Naive thymus-derived CD4-positive, alpha-beta T cell (primary cell): ENCODE measurements at regions not wholly inside any gene's neighbourhood (a gene's known extent, or its start where the extent isn't known, plus 50 kb on each side); places are given as distances from the start of the nearest gene placed in this dataset.

Experiments used
- ATAC-seq: fragments of 150-1000 bp; cut with Tn5 transposase; 2 replicates; pipeline ENCODE4 v1.10.0; 2021; ENCODE audit warnings: mild to moderate bottlenecking, moderate library complexity
- CTCF ChIA-PET: fragments of 350-600 bp; sonication (Branson Sonifier 250); formaldehyde crosslinking; loops from one replicate; lab custom pipeline; 2021; ENCODE audit warnings: antibody characterized with exemption; lab: Charles Lee
- POLR2A ChIA-PET: fragments of 350-600 bp; sonication (Branson Sonifier 250); formaldehyde crosslinking; loops from one replicate; lab custom pipeline; 2021; ENCODE audit warnings: antibody characterized with exemption, inconsistent platforms; lab: Charles Lee
- DNase-seq, 9 donors: peaks; one replicate each; pipeline versions ENCODE4 v3.0.0 to v3.0.0-alpha.2; 2020 to 2022; ENCODE audit warnings: mixed read lengths in 1 of 9
- H3K27ac ChIP-seq: one replicate; pipeline ENCODE4 v1.7.0; 2013; ENCODE audit warnings: mild to moderate bottlenecking, low read depth, low read length, moderate library complexity
- H3K27me3 ChIP-seq, 2 donors: one replicate each; pipeline ENCODE4 v1.7.0; 2013; ENCODE audit warnings: low read length in 2 of 2, mild to moderate bottlenecking in 2 of 2, moderate library complexity in 2 of 2; ENCODE audit not compliant: control insufficient read depth in 2 of 2, insufficient read depth in 2 of 2
- H3K36me3 ChIP-seq, 3 experiments: 1 replicate in 2 of 3; 2 replicates in 1 of 3; pipeline ENCODE4 v1.7.0; 2013; ENCODE audit warnings: low read length in 3 of 3, mild to moderate bottlenecking in 3 of 3, moderate library complexity in 1 of 3; ENCODE audit not compliant: insufficient read depth in 3 of 3, control insufficient read depth in 2 of 3
- H3K4me1 ChIP-seq, 2 donors: one replicate each; pipeline ENCODE4 v1.7.0; 2013; ENCODE audit warnings: low read length in 2 of 2, mild to moderate bottlenecking in 2 of 2, moderate library complexity in 1 of 2; ENCODE audit not compliant: control insufficient read depth in 2 of 2, insufficient read depth in 2 of 2
- H3K4me3 ChIP-seq: 2 replicates; pipeline ENCODE4 v1.7.0; 2013; ENCODE audit warnings: mild to moderate bottlenecking, low read length
- H3K9me3 ChIP-seq, 3 experiments: 1 replicate in 2 of 3; 2 replicates in 1 of 3; pipeline ENCODE4 v1.7.0; 2013; ENCODE audit warnings: low read length in 3 of 3; ENCODE audit not compliant: control insufficient read depth in 2 of 3
- H3K27ac Mint-ChIP-seq, 9 donors: one replicate each; pipeline ENCODE4 v1.8.0; 2020 to 2022; ENCODE audit warnings: mixed read lengths in 9 of 9, mild to moderate bottlenecking in 8 of 9, moderate library complexity in 5 of 9, inconsistent platforms in 2 of 9
- H3K27me3 Mint-ChIP-seq, 5 donors: one replicate each; pipeline ENCODE4 v1.8.0; 2021 to 2022; ENCODE audit warnings: mixed read lengths in 5 of 5, mild to moderate bottlenecking in 1 of 5
- H3K36me3 Mint-ChIP-seq, 5 donors: one replicate each; pipeline ENCODE4 v1.8.0; 2020 to 2022; ENCODE audit warnings: mixed read lengths in 5 of 5, mild to moderate bottlenecking in 3 of 5, inconsistent platforms in 1 of 5
- H3K4me1 Mint-ChIP-seq, 7 donors: one replicate each; pipeline ENCODE4 v1.8.0; 2020 to 2022; ENCODE audit warnings: mixed read lengths in 7 of 7, mild to moderate bottlenecking in 3 of 7, inconsistent platforms in 1 of 7
- H3K4me3 Mint-ChIP-seq, 10 donors: one replicate each; pipeline ENCODE4 v1.8.0; 2020 to 2022; ENCODE audit warnings: mild to moderate bottlenecking in 10 of 10, mixed read lengths in 10 of 10, moderate library complexity in 6 of 10, inconsistent platforms in 2 of 10
- H3K9me3 Mint-ChIP-seq, 11 donors: one replicate each; pipeline ENCODE4 v1.8.0; 2020 to 2022; ENCODE audit warnings: mixed read lengths in 11 of 11, mild to moderate bottlenecking in 4 of 11, inconsistent platforms in 1 of 11, moderate library complexity in 1 of 11
- intact Hi-C, 2 donors: fragments of 100-400 bp; cut with micrococcal nuclease; formaldehyde crosslinking; loops; one replicate each; pipeline ENCODE4 v1.15.1; 2023

GRCh38 chr17:5902181-5903140, 167.7 kb upstream of the WSCD1 start:
- Mint-ChIP-seq H3K4me3 (no peak overlapping the region), H3K36me3 (no peaks in the 10 kb centered on the region), H3K27ac (no peak overlapping the region), H3K27me3 (peaks cover 0 to 17% (median 14%) of the 10 kb centered on the region in 5 donors), H3K4me1 (peaks cover 0 to 6% (median under 1%) of the 10 kb centered on the region in 7 donors), H3K9me3 (peaks cover 0 to 19% (median 5%) of the 10 kb centered on the region in 11 donors)
- H3K27me3 ChIP-seq, result no peaks in the 10 kb centered on the region
- DNase-seq (no peak), ATAC-seq (no peak)
- intact Hi-C loops, result no loop called here
- ChIA-PET CTCF (no interaction called here), POLR2A (no interaction called here)
- no peak overlapping the region for H3K27ac ChIP-seq
- no peaks in the 10 kb centered on the region for H3K9me3 ChIP-seq
- H3K36me3 ChIP-seq, result no peaks in the 10 kb centered on the region
- no peaks in the 10 kb centered on the region for H3K4me1 ChIP-seq
- no peak overlapping the region for H3K4me3 ChIP-seq

DNA sequence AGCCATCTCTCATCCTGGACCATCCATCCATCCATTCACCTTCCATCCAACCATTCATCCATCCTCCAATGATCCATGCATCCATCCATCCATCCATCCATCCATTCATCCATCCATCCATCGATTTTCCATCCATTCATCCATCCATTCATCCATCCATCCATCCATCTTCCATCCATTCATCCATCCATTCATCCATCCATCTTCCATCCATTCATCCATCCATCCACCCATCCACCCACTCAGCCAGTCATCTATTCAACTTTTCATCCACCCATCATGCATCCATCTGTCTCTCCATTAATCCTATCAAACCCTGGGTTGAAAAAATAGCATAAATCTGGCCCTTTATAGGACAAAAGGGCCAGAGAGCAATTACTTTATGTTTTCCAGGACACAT, 158.3 kb upstream of the WSCD1 start:
- CTCF ChIA-PET, result no interaction called here
- H3K4me1 ChIP-seq, result no peaks in the 10 kb centered on the region
- no peaks in the 10 kb centered on the region for H3K4me1 Mint-ChIP-seq
- H3K9me3 Mint-ChIP-seq, result peaks cover 0 to 5% (median 0%) of the 10 kb centered on the region in 11 donors
- intact Hi-C loops, result no loop called here
- H3K27ac ChIP-seq, result no peak overlapping the region
- H3K4me3 Mint-ChIP-seq, result no peak overlapping the region
- no peaks in the 10 kb centered on the region for H3K36me3 Mint-ChIP-seq
- POLR2A ChIA-PET, result no interaction called here
- no peak overlapping the region for H3K4me3 ChIP-seq
- peaks cover 0 to 12% (median 0%) of the 10 kb centered on the region in 5 donors for H3K27me3 Mint-ChIP-seq
- H3K9me3 ChIP-seq, result no peaks in the 10 kb centered on the region
- ATAC-seq, result no peak
- peak overlapping the region in 1 of 9 donors; percentile 15 for H3K27ac Mint-ChIP-seq
- no peaks in the 10 kb centered on the region for H3K27me3 ChIP-seq
- H3K36me3 ChIP-seq, result no peaks in the 10 kb centered on the region
- no peak for DNase-seq

- Histone ChIP-seq H3K9me3 (no peaks in the 10 kb centered on the region), H3K4me3 (no peak overlapping the region), H3K27me3 (no peaks in the 10 kb centered on the region), H3K36me3 (no peaks in the 10 kb centered on the region), H3K27ac (no peak overlapping the region), H3K4me1 (no peaks in the 10 kb centered on the region)
- CTCF ChIA-PET, result no interaction called here
- intact Hi-C loops, result no loop called here
- Mint-ChIP-seq H3K27ac (no peak overlapping the region), H3K9me3 (peaks cover 0 to 5% (median 0%) of the 10 kb centered on the region in 11 donors), H3K27me3 (peaks cover 0 to 16% (median 0%) of the 10 kb centered on the region in 5 donors), H3K36me3 (no peaks in the 10 kb centered on the region), H3K4me3 (no peak overlapping the region), H3K4me1 (no peaks in the 10 kb centered on the region)
- DNase-seq, result no peak
- POLR2A ChIA-PET, result no interaction called here
- ATAC-seq, result no peak
These were observed 157.1 kb upstream of the WSCD1 start for GRCh38 chr17:5913032-5913531.

DNA sequence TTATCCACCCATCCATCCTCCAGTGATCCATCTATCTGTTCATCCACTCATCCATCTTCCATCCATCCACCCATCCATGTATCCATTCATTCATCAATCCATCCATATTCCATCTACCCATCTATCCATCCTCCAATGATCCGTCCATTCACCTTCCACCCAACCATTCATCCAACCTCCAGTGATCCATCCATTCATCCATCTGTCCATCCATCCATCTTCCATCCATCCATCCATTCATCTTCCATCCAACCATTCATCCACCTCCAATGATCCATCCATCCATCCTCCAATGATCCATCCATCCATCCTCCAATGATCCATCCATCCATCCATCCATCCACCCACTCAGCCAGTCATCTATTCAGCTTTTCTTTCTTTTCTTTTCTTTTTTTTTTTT, 156.5 kb upstream of the WSCD1 start:
- H3K9me3 ChIP-seq, result no peaks in the 10 kb centered on the region
- no peaks in the 10 kb centered on the region for H3K4me1 Mint-ChIP-seq
- DNase-seq (no peak), ATAC-seq (no peak)
- no peak overlapping the region for H3K27ac ChIP-seq
- H3K9me3 Mint-ChIP-seq, result peaks cover 0 to 5% (median 0%) of the 10 kb centered on the region in 11 donors
- H3K4me1 ChIP-seq, result no peaks in the 10 kb centered on the region
- no peaks in the 10 kb centered on the region for H3K36me3 Mint-ChIP-seq
- H3K27me3 ChIP-seq, result no peaks in the 10 kb centered on the region
- ChIA-PET POLR2A (no interaction called here), CTCF (no interaction called here)
- no peak overlapping the region for H3K4me3 Mint-ChIP-seq
- peaks cover 0 to 16% (median 0%) of the 10 kb centered on the region in 5 donors for H3K27me3 Mint-ChIP-seq
- no peaks in the 10 kb centered on the region for H3K36me3 ChIP-seq
- H3K27ac Mint-ChIP-seq, result no peak overlapping the region
- no peak overlapping the region for H3K4me3 ChIP-seq
- intact Hi-C loops, result no loop called here

DNA sequence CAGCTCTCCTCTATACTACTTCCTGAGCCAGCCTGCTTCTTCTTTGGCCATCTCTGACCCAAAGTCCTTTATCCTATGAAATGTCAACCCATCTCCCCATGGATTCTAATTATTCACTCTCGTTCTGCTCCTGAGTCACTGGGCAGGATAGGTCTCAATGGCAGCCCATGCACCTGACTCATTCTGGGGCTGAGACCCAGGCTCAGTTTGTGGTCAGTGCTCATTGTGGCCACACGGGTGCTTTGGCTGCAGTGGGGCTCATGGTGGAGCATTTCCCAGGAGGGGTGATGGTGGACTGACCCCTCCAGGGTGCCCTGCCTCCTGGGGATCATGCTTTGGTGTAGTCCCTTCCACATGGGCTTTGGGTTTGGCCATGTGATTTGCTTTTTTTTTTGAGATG, 154.8 kb upstream of the WSCD1 start:
- Histone ChIP-seq H3K27me3 (no peaks in the 10 kb centered on the region), H3K36me3 (no peaks in the 10 kb centered on the region), H3K9me3 (no peaks in the 10 kb centered on the region), H3K4me1 (no peaks in the 10 kb centered on the region), H3K4me3 (no peak overlapping the region), H3K27ac (no peak overlapping the region)
- Mint-ChIP-seq H3K4me3 (no peak overlapping the region), H3K27ac (no peak overlapping the region), H3K4me1 (no peaks in the 10 kb centered on the region), H3K36me3 (no peaks in the 10 kb centered on the region), H3K27me3 (peaks cover 0 to 13% (median 8%) of the 10 kb centered on the region in 5 donors), H3K9me3 (peaks cover 0 to 3% (median 0%) of the 10 kb centered on the region in 11 donors)
- CTCF ChIA-PET, result no interaction called here
- POLR2A ChIA-PET, result no interaction called here
- intact Hi-C loops, result no loop called here
- ATAC-seq (no peak), DNase-seq (no peak)

DNA sequence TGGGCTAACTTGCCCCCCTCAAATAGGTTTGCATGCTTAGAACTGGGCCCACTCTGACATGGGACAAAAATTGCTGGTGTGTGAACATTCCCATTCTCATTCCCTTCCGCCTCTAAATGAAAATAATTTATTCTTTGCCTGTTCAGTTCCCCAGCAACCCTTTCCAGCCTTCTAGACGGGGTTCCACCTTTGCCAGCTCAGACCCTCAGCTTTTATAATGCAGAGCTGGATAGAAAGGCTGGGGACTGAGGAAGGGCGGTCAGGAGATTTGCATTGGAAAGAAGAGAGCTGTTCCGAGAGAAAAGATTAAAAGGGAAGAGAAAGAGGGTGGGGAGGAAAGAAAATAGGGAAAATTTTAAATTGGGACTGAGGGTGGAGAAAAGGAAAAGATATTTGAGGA, 151.1 kb upstream of the WSCD1 start:
- Mint-ChIP-seq H3K27ac (no peak overlapping the region), H3K4me1 (no peaks in the 10 kb centered on the region), H3K4me3 (no peak overlapping the region), H3K9me3 (peaks cover 0 to 2% (median 0%) of the 10 kb centered on the region in 11 donors), H3K27me3 (peaks cover 0 to 21% (median 3%) of the 10 kb centered on the region in 5 donors), H3K36me3 (no peaks in the 10 kb centered on the region)
- Histone ChIP-seq H3K27ac (no peak overlapping the region), H3K4me1 (no peaks in the 10 kb centered on the region), H3K9me3 (no peaks in the 10 kb centered on the region), H3K4me3 (no peak overlapping the region), H3K36me3 (no peaks in the 10 kb centered on the region), H3K27me3 (no peaks in the 10 kb centered on the region)
- DNase-seq (no peak), ATAC-seq (no peak)
- ChIA-PET POLR2A (no interaction called here), CTCF (no interaction called here)
- intact Hi-C loops, result no loop called here
